ENCODE measurements at regions not wholly inside any gene's neighbourhood (a gene's known extent, or its start where the extent isn't known, plus 50 kb on each side); places are given as distances from the start of the nearest gene placed in this dataset.

DNA sequence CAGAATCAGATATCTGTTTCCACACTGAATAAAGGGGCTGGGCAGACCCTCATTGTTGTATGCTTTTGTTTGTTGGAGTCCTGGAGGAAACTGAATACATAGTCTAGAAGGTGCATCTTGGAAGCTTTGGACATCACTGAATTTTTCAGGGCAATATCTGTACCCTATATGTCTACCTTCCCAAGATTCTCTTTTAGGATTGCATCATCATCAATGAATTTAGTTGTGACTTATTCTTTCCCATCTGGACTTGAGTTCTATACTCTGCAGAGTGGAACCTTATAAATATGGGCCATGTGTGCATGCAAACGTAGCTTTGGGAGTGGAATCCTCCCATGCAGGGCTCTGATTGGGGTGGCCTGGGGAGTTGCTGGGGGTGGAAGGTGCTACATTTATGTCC, 60.7 kb upstream of the PROKR2 start:
- no peak for TF ChIP-seq EZH2 (IDR thresholded peaks at IDR 0.05; ENCODE audit: borderline replicate concordance, insufficient read depth, low read depth, low read length, poor library complexity, severe bottlenecking)
- TF ChIP-seq, protein P1, sequence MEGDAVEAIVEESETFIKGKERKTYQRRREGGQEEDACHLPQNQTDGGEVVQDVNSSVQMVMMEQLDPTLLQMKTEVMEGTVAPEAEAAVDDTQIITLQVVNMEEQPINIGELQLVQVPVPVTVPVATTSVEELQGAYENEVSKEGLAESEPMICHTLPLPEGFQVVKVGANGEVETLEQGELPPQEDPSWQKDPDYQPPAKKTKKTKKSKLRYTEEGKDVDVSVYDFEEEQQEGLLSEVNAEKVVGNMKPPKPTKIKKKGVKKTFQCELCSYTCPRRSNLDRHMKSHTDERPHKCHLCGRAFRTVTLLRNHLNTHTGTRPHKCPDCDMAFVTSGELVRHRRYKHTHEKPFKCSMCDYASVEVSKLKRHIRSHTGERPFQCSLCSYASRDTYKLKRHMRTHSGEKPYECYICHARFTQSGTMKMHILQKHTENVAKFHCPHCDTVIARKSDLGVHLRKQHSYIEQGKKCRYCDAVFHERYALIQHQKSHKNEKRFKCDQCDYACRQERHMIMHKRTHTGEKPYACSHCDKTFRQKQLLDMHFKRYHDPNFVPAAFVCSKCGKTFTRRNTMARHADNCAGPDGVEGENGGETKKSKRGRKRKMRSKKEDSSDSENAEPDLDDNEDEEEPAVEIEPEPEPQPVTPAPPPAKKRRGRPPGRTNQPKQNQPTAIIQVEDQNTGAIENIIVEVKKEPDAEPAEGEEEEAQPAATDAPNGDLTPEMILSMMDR (IDR thresholded peaks at IDR 0.05), result no peak
